ENCODE measurements at regions not wholly inside any gene's neighbourhood (a gene's known extent, or its start where the extent isn't known, plus 50 kb on each side); places are given as distances from the start of the nearest gene placed in this dataset.

DNA sequence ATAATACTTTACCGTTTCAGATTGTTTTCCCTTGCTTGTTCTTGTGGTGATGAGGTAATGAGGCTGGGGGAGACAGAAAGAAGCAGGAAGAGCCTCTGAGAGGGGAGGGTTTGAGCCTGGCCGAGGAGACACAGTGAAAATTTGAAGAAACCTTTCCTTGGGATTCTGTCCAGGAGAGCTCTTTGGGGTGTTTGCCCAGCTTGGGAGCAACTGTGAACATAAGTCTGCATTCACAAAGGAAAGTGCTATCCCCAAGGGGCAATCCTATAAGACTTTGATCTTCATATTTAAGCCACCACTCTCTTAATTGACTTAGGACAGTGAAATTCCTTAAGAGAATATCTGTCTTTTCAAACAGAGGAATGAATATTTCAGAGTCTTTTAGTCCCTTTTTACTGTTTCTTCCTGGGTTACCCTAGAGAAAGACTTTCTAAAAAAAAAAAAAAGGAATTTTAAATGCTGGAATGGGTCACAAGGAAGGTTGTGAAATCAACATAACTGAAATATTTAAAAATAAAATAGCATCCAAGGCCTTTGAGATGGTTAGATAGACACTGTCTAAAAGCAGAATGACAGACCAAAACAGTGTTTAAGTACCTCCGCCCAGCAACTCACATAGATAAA lies 52.5 kb upstream of the STAM2 start:
- DNase-seq (ENCODE audit: low read depth) = peak; percentile 24

- DNase-seq (ENCODE audit: low read depth) = no peak
Observed at GRCh38 chr2:152231446-152231845, 55.9 kb upstream of the STAM2 start.

- no peak for DNase-seq (ENCODE audit: low read depth)
Observed at GRCh38 chr2:152234277-152234676, 58.7 kb upstream of the STAM2 start.

DNA sequence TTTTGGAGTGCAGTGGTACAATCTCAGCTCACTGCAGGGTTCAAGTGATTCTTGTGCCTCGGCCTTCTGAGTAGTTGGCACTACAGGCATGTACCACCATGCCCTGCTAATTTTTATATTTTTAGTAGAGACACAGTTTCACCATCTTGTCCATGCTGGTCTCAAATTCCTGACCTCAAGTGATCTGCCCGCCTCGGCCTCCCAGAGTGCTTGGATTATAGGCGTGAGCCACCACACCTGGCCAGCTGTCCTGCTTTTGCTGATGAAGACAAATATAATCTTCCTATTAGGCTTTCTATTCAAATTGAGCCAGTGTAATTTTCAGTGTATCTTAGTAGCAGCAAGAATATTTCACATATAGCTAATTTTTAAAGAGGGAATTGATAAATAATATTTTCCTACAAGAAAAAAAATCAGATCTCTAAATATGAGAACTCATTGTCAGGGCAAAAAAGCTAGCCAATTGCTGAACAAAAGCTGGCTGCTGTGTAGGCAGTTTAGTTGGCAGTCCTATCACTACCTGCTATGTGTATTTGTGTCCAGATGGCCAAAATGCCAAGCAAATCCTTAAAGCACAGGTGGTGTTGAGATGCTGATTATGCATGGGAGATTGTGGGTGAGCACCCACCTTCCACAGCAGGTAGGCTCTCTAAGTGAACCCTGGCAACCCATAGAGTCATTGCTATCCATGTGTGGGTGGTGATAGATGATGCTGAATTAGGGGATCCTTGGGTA lies 60.8 kb upstream of the STAM2 start:
- DNase-seq (ENCODE audit: low read depth) = no peak

GRCh38 chr2:152238016-152238415 lies 62.5 kb upstream of the STAM2 start:
- no peak for DNase-seq (ENCODE audit: low read depth)

GRCh38 chr2:152240559-152241231 lies 65.1 kb upstream of the STAM2 start:
- DNase-seq (ENCODE audit: low read depth) = peak; percentile 10

DNA sequence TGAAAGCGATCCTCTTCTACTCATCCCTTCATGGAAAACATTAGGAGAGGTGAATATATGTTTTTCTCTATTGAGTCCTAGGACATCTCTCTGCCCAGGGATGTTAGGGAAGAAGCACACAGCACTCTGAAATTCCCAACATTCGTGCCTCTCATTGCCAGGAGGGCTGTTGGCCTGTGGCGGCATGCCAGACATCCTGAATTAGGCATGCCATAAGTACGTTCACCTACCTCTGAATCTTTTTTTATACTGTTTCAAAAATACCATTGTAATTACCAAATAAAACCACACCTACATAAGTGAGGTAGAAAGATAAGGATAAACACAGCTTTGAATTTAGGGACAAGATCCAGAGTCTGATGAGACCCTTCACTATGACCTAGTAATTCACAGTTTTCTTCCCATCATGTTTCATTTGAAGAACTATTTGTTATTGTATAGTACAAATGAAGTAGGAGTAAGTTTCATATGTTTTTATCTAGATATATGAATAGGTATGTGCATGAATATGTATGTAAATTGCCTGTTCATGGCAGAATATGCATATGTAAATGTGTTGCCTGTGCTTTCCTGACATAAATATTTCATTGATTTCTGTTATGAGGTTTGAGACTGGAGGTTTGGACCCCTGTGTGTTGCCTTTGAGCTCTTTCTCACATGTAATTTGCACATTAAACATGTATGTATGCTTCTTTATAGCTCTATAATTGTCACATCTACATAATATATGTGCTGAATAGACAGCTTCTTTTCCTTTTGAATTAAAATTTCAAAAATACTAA lies 66.6 kb upstream of the STAM2 start:
- no peak for DNase-seq (ENCODE audit: low read depth)

DNA sequence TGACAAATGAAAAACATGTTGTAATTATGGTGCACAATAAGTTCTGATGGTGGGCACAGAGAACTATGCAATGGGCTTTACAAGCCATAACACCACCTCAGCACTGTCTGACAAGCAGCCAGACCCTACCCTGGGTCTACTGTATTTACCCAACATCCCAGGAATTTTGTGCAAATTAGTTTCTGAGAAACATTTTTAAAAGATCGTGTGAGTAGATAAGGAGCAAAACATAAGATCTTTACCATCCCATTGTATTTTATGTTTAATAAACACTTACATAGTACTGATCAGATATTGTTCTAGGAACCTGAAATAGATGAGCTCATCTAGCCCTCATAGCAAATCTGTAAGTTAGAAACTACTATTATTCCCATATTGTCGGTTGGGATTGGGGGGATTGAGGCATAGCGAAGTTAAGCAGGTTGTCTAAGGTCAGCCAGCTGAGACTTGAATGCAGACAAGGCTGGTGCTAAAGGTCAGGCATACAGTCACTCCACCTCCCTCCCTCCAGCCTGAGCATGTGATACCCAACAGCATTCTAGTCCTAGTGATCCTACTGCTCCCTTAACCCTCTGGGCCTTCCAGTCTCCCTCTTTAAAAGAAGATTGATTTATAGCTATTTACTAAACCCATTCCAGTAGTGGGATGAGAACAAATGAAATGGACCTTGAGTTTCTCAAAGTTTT lies 67.4 kb upstream of the STAM2 start:
- no peak for DNase-seq (ENCODE audit: low read depth)

GRCh38 chr2:152243761-152244640 lies 68.4 kb upstream of the STAM2 start:
- DNase-seq (ENCODE audit: low read depth) = peak; percentile 15

DNA sequence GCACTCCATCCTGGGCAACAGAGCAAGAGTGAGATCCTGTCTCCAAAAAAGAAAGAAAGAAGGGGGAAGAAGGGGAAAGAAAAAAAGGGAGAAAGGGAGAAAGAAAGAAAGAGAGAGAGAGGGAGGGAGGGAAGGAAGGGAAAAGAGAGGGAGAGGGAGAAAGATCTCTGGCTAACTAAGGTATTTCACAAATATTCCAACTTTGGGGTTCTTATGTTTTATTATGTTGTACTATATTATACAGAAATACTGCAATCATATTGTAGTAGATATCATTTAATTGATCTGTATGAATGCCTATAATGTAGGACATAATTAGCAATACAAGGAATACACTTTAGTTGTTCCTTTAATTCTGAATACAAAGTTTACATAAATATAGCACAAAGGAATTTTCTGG lies 70.1 kb upstream of the STAM2 start:
- DNase-seq (ENCODE audit: low read depth) = no peak

DNA sequence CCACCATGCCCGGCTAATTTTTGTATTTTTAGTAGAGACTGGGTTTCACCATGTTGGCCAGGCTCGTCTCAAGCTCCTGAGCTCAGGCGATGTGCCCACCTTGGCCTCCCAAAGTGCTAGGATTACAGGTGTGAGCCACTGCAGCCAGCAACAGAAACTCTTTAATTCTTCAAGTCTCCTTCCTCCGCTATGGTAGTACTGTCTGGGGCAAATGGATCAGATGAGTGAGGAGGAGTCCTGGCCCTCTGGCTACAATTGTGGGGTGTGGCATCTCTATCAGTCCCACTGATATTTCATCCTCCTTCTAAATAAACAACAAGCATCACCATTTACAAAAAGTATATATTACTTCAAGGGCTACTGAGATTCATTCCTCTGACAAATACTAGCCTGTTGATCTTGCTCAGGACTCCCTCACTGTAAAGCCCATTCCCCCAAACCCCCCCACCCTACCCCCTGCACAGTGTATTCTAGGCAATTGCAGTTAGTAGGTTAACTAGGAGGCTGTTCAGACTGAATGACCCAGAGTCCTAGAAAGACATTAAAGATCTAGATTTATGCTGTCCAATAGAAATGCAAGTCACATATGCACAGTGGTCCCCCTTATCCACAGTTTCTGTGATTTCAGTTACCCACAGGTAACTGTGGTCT lies 71.2 kb upstream of the STAM2 start:
- DNase-seq (ENCODE audit: low read depth) = no peak

GRCh38 chr2:152247337-152247695 lies 71.8 kb upstream of the STAM2 start:
- peak; percentile 15 for DNase-seq (ENCODE audit: low read depth)

- DNase-seq (ENCODE audit: low read depth) = peak; percentile 66
Observed at GRCh38 chr2:152250421-152251100, 75.0 kb upstream of the STAM2 start.

GRCh38 chr2:152251211-152251610 lies 75.6 kb upstream of the STAM2 start:
- DNase-seq (ENCODE audit: low read depth) = no peak

DNA sequence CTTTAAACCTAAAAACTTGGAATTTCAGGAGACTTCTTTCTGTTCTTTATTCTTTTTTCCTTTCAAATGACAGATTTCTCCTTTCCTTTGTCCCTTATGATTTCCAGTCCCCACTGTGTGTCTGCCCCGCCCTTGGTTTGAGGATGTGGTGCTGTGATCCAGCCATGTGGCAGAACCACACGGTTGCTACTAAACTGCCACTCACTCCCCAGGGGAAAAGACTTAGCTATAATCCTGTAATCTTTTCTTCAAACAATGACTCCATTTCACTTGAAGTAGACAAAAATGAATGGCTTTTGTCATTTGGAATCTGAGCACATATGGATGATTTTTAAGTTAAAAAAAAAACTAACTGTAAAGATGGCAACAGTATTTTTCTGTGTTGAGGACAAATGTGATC lies 76.2 kb upstream of the STAM2 start:
- DNase-seq (ENCODE audit: low read depth) = no peak

- DNase-seq (ENCODE audit: low read depth) = no peak
Observed at GRCh38 chr2:152254486-152254885, 78.9 kb upstream of the STAM2 start.

DNA sequence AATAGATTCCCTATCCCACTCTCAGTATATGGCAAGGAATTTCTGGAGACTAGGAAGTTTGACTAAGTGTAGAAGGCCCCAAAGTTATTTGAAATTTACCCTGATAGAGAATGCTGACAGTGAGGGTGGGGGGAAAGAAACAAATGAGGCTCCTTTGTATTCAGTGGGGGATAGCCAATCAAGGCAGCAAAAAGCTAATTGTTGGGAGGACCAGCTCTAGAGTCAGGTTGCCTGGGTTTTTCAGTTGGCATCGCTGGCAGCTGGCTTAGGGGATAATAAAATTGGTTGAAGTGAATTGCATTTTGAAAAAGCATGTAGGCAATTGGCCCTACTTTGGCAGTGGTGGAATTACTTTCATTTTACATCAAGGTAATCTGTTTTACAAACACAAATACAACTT lies 79.4 kb upstream of the STAM2 start:
- no peak for DNase-seq (ENCODE audit: low read depth)

DNA sequence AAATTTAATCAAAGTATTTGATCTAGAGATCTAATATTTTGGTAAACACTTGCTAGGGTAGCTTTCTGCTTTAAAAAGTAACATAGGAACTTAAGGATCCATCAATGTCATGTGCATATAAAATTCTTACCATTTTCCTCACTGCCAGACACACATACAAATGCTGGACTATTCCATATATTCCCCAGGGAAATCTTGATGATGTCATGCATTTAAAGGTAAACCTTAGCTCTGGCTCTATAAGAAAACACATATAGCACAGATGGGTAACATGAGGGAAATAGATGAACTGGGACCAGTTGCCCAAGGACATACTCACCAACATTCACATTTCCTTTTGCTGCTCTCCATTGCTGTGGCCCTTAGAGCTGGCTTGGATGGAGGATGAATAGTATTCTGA lies 79.1 kb upstream of the FMNL2 start:
- no peak for DNase-seq (ENCODE audit: low read depth)

DNA sequence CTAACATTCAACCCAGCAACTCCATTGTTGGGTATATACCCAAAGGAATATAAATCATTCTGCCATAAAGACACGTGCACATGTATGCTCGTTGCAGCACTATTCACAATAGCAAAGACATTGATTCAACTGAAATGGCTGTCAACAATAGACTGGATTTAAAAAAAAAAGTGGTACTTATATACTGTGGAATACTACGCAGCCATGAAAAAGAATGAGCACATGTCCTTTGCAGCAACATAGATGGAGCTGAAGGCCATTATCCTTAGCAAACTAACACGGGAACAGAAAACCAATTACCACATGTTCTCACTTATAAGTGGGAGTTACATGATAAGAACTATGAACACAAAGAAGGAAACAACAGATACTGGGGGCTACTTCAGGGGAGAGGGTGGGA lies 74.0 kb upstream of the FMNL2 start:
- no peak for DNase-seq (ENCODE audit: low read depth)
